Erythroblast (primary cell): ENCODE measurements at regions not wholly inside any gene's neighbourhood (a gene's known extent, or its start where the extent isn't known, plus 50 kb on each side); places are given as distances from the start of the nearest gene placed in this dataset.
A peak's percentile ranks its signal among the peaks of the same experiment; 100 is the strongest.

Experiments
- DNase-seq, 2 experiments: peaks; one replicate each; lab custom pipeline; 2025; lab: John Stamatoyannopoulos, UW
- GATA1 ChIP-seq: IDR thresholded peaks from 2 replicates; pipeline ENCODE4 v1.6.1; 2011; ENCODE audit warnings: low read depth, mild to moderate bottlenecking, control low read depth, low read length, moderate library complexity
- POLR2A ChIP-seq: IDR thresholded peaks from 2 replicates; pipeline ENCODE4 v1.6.1; 2011; ENCODE audit warnings: mild to moderate bottlenecking, low read length

- no peak for DNase-seq
- TF ChIP-seq GATA1 (no peak), POLR2A (no peak)
These were observed 131.0 kb downstream of the TEX29 start for GRCh38 chr13:111451402-111451801.

- DNase-seq: no peak
- TF ChIP-seq POLR2A (no peak), GATA1 (no peak)
These were observed 136.2 kb downstream of the TEX29 start for GRCh38 chr13:111456452-111457230.

GRCh38 chr13:111458001-111458531 is 137.6 kb downstream of the TEX29 start:
- TF ChIP-seq GATA1 (no peak), POLR2A (no peak)

GRCh38 chr13:111458739-111459138 is 138.3 kb downstream of the TEX29 start:
- no peak for DNase-seq

More at GRCh38 chr13:111458001-111458531, 137.6 kb downstream of the TEX29 start:
- DNase-seq: no peak

GRCh38 chr13:111459803-111460547 is 139.5 kb downstream of the TEX29 start:
- no peak for DNase-seq
- no peak for TF ChIP-seq POLR2A
- TF ChIP-seq GATA1: no peak

More at GRCh38 chr13:111458739-111459138, 138.3 kb downstream of the TEX29 start:
- no peak for TF ChIP-seq POLR2A
- no peak for TF ChIP-seq GATA1

GRCh38 chr13:111460548-111461444 is 140.4 kb downstream of the TEX29 start:
- TF ChIP-seq GATA1 (no peak), POLR2A (no peak)
- DNase-seq: peak in 1 of 2 experiments; percentile 13

GRCh38 chr13:111461445-111462149 is 141.2 kb downstream of the TEX29 start:
- DNase-seq: no peak
- TF ChIP-seq GATA1: no peak
- no peak for TF ChIP-seq POLR2A

GRCh38 chr13:111462221-111462764 is 141.9 kb downstream of the TEX29 start:
- no peak for DNase-seq
- no peak for TF ChIP-seq GATA1
- TF ChIP-seq POLR2A: no peak

- TF ChIP-seq GATA1 (no peak), POLR2A (no peak)
- DNase-seq: no peak
These were observed 142.5 kb downstream of the TEX29 start for GRCh38 chr13:111462944-111463343.

GRCh38 chr13:111467111-111467890 is 146.9 kb downstream of the TEX29 start:
- DNase-seq: no peak
- TF ChIP-seq GATA1: no peak
- no peak for TF ChIP-seq POLR2A
